ENCODE measurements at regions not wholly inside any gene's neighbourhood (a gene's known extent, or its start where the extent isn't known, plus 50 kb on each side); places are given as distances from the start of the nearest gene placed in this dataset.

DNA sequence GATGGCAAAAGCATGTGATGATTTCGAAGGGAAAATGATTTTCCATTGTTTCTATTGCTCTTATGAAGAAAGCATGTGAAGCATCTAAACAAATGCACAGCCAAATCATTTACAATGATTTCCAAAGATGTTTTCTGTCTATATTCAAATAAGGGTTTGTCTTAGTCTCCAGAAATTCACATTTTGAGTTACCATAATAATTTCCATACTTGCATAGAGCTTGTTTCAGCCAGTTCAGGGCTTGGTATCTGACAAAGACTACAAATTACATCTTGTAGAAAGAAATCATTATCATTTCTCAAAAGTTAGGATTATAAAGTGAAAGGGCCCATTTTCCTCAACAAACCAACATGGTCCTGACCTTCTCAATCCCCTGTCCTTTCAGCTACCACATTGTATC is 74.4 kb upstream of the PLEKHG1 start:
- H4K20me1 ChIP-seq (ENCODE audit: insufficient read depth, low read length) = no peaks in the 10 kb centered on the region
- intact Hi-C loops (cut with micrococcal nuclease; ENCODE audit: unreplicated experiment) = no loop called here
- ChIA-PET POLR2A (interaction anchor here (1.2 to 1.6 kb wide), 2 partner anchors 10 to 13 kb away, joined by 3 read pairs; no protein-coding TSS in a partner anchor), CTCF (ENCODE audit: unreplicated experiment) (no interaction called here)
- no peaks in the 10 kb centered on the region for H3K36me3 ChIP-seq (ENCODE audit: insufficient read depth, low read length)
- no peaks in the 10 kb centered on the region for H3K9me3 ChIP-seq (ENCODE audit: low read length)
- H3K4me3 ChIP-seq (ENCODE audit: low read depth, low read length, poor library complexity, severe bottlenecking) = no peak overlapping the region
- DNase-seq (ENCODE audit: low spot score) = no peak
- no TSS peak for BruUV-seq (replicated peaks)
- H3K4me2 ChIP-seq (ENCODE audit: low read length) = no peak overlapping the region
- H3K9me2 ChIP-seq (ENCODE audit: insufficient read depth, low read length) = no peaks in the 10 kb centered on the region
- H3K27ac ChIP-seq (ENCODE audit: low read depth, low read length, poor library complexity, severe bottlenecking) = no peak overlapping the region
- H3K79me2 ChIP-seq (ENCODE audit: insufficient read depth, low read depth, low read length) = no peaks in the 10 kb centered on the region
- TF ChIP-seq EZH2phosphoT487 (IDR thresholded peaks at IDR 0.05; ENCODE audit: borderline replicate concordance, low read depth, low read length) = no peak
- no peaks in the 10 kb centered on the region for H3K4me1 ChIP-seq (ENCODE audit: insufficient read depth, low read length, poor library complexity, severe bottlenecking)
- H2AFZ ChIP-seq (ENCODE audit: low read length) = no peak overlapping the region

DNA sequence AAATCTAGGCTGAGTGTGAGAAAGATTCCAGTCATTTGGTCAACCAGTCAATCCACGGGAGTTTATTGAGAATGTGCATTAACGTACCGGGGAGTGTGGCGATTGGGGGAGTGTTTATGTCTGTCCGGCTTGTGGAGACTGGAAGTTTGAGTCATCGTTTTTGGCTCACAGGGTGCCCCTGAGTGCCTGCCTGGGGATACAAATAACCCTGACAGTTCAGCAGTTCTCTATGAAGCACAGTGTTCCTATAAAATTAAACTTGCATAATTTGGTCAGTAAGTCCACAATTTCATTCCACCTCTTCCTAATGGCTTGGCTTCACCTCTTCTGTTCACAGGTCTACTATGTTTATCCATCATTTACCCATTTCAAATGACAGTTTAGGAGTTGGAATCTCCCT is 72.6 kb upstream of the PLEKHG1 start:
- no peak overlapping the region for H3K4me3 ChIP-seq (ENCODE audit: low read depth, low read length, poor library complexity, severe bottlenecking)
- no peaks in the 10 kb centered on the region for H3K9me2 ChIP-seq (ENCODE audit: insufficient read depth, low read length)
- ChIA-PET CTCF (ENCODE audit: unreplicated experiment) (no interaction called here), POLR2A (interaction anchor here (0.6 kb wide), 1 partner anchor 145 kb away, joined by 3 read pairs; no protein-coding TSS in a partner anchor)
- no peak for TF ChIP-seq CTCF (conservative IDR thresholded peaks at IDR 0.05; ENCODE audit: low read length)
- TF ChIP-seq EZH2phosphoT487 (IDR thresholded peaks at IDR 0.05; ENCODE audit: borderline replicate concordance, low read depth, low read length) = no peak
- no TSS peak for BruUV-seq (replicated peaks)
- intact Hi-C loops (cut with micrococcal nuclease; ENCODE audit: unreplicated experiment) = no loop called here
- H3K27ac ChIP-seq (ENCODE audit: low read depth, low read length, poor library complexity, severe bottlenecking) = no peak overlapping the region
- no peak overlapping the region for H2AFZ ChIP-seq (ENCODE audit: low read length)
- H3K4me1 ChIP-seq (ENCODE audit: insufficient read depth, low read length, poor library complexity, severe bottlenecking) = no peaks in the 10 kb centered on the region
- no peaks in the 10 kb centered on the region for H3K79me2 ChIP-seq (ENCODE audit: insufficient read depth, low read depth, low read length)
- H3K36me3 ChIP-seq (ENCODE audit: insufficient read depth, low read length) = no peaks in the 10 kb centered on the region
- H3K4me2 ChIP-seq (ENCODE audit: low read length) = no peak overlapping the region
- no peaks in the 10 kb centered on the region for H4K20me1 ChIP-seq (ENCODE audit: insufficient read depth, low read length)
- DNase-seq (ENCODE audit: low spot score) = no peak
- no peaks in the 10 kb centered on the region for H3K9me3 ChIP-seq (ENCODE audit: low read length)

- intact Hi-C loops (cut with micrococcal nuclease; ENCODE audit: unreplicated experiment) = no loop called here
- no peak overlapping the region for H3K4me2 ChIP-seq (ENCODE audit: low read length)
- POLR2A ChIA-PET = interaction anchor here (0.7 kb wide), 1 partner anchor 135 kb away, joined by 3 read pairs; no protein-coding TSS in a partner anchor
- no TSS peak for BruUV-seq (replicated peaks)
- no peak overlapping the region for H2AFZ ChIP-seq (ENCODE audit: low read length)
- H3K9me2 ChIP-seq (ENCODE audit: insufficient read depth, low read length) = no peaks in the 10 kb centered on the region
- no peak overlapping the region for H3K27ac ChIP-seq (ENCODE audit: low read depth, low read length, poor library complexity, severe bottlenecking)
- H3K9me3 ChIP-seq (ENCODE audit: low read length) = no peaks in the 10 kb centered on the region
- TF ChIP-seq EZH2phosphoT487 (IDR thresholded peaks at IDR 0.05; ENCODE audit: borderline replicate concordance, low read depth, low read length) (no peak), CTCF (conservative IDR thresholded peaks at IDR 0.05; ENCODE audit: low read length) (no peak)
- no peak for DNase-seq (ENCODE audit: low spot score)
- no peaks in the 10 kb centered on the region for H3K4me1 ChIP-seq (ENCODE audit: insufficient read depth, low read length, poor library complexity, severe bottlenecking)
- H3K36me3 ChIP-seq (ENCODE audit: insufficient read depth, low read length) = no peaks in the 10 kb centered on the region
- H3K4me3 ChIP-seq (ENCODE audit: low read depth, low read length, poor library complexity, severe bottlenecking) = no peak overlapping the region
- H4K20me1 ChIP-seq (ENCODE audit: insufficient read depth, low read length) = no peaks in the 10 kb centered on the region
- no peaks in the 10 kb centered on the region for H3K79me2 ChIP-seq (ENCODE audit: insufficient read depth, low read depth, low read length)
- CTCF ChIA-PET (ENCODE audit: unreplicated experiment) = no interaction called here
These were observed 70.9 kb upstream of the PLEKHG1 start for GRCh38 chr6:150528648-150529285.

Data from OCI-LY7 (cell line).